Activated CD4-positive, alpha-beta T cell treated with anti-CD3 and anti-CD28 coated beads, Interleukin-10, Interleukin-2, amounts not matched to agents 100 ng/mL and 50 ng/mL, durations not matched to agents 16 hours and 8 hours (primary cell): ENCODE measurements at regions not wholly inside any gene's neighbourhood (a gene's known extent, or its start where the extent isn't known, plus 50 kb on each side); places are given as distances from the start of the nearest gene placed in this dataset.
"Not testable (repeated sequence)": the region's sequence is repeated elsewhere in the genome, so short reads cannot be mapped to it uniquely, and the experiment has no call there.

Source experiments
- DNase-seq: peaks from one replicate; pipeline ENCODE4 v3.0.0-alpha.2; 2020

DNA sequence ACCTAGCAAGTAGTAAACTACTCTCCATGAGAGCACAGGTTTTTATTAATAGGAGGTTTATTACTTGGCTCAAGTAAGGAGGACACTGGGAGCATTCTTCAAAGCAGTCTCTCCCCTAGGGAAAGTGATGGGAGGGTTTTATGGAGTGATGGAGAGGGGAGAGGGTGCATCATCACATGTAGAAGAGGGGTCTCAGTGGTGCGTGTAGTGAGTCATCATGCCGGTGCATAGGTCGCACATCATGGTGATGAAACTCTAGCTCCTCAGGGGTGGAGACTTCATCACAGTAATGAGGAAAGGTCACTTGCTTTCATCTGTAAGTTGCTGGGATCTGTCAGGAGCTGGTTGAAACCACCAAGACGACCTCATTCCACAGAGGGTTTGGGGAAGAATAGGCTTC lies 210.8 kb upstream of the UBL3 start:
- DNase-seq = no peak

DNA sequence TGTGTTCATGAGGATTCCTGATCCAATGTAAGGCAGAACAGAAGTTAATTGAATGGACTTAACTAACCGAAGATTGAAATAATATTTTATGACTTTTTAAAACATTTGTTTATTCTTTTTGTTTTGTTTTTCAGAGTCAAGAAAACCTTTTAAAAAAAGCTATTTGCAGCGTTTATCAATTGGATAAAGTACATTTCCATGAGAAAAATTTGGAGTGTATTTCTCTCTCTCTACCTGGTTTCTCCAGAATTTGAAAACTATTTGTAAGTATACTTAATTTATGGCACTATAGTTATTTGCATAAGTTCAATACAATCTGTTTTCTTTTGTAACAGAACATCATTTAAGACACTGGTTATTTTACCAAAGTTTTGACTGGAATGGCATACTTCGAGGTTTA lies 208.0 kb upstream of the UBL3 start:
- DNase-seq = no peak

DNA sequence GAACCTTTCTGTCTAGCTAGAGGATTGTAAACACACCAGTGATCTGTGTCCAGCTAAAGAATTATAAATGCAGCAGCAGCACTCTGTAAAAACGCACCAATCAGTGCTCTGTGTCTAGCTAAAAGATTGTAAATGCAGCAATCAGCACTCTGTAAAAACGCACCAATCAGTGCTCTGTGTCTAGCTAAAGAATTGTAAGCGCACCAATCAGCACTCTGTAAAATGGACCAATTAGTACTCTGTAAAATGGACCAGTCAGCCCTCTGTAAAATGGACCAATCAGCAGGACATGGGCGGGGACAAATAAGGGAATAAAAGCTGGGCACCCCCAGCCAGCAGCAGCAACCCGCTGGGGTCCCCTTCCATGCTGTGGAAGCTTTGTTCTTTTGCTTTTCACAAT lies 204.1 kb upstream of the UBL3 start:
- not testable (repeated sequence) for DNase-seq

DNA sequence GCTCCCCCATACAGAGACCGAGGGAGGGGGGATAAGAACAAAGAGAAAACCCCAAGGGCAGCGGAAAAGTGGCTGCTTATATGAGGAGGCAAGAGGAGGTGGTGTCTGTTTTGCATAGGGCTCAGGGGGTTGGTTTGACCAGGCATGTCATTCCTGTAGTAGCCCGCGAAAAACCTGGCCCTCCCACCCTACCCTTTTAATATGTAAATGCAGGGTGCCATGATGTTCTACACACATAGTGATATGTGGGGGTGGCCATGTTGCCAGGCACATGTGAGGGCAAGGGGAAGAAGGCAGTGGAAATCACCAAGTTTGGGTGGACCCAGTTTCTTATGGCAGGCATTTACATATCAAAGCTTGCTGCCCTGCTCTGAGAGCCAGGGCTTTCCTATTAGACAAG lies 203.5 kb upstream of the UBL3 start:
- no peak for DNase-seq

DNA sequence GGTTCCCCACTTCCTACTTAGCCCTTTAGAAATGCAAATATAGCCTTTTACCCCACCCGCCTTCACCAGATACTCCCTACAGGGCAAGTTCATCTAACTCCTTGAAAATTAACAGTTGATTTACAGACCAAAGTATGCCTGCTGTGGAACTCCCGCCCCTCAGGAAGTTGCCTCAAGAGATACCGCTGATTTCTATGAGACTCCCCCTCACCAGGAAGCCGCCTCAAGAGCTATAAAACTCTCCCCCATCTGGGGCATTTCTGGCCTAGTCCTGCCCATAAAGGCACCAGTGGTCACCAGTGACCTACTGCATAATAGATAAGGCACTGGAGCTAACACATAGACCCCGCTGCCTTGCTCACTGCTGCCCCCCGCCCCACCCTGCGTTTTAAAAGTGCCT lies 201.7 kb upstream of the UBL3 start:
- no peak for DNase-seq

DNA sequence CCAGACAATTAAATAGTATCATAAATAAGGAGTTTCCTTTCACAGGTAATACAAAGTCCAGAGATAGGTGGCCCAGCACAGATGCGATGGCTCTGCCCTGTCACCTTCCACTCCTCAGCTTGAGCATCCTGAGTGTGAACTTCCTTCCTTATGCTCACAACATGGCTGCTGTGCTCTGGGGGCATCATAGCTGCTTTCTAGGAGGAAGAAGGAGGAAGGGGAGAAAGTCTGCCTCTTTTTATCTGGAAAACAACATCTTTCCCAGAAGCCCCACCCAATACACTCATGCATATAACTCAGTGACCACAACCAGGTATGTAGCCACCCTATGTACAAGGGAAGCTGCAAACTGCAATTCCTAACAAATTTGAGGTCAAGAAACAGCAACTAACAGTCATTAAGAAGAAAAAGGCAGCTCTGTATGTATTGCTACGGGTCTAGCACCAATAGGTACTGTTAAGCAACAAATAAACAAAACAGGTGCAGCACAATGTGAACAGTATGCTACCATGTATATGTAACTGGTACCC lies 201.2 kb upstream of the UBL3 start:
- no peak for DNase-seq

DNA sequence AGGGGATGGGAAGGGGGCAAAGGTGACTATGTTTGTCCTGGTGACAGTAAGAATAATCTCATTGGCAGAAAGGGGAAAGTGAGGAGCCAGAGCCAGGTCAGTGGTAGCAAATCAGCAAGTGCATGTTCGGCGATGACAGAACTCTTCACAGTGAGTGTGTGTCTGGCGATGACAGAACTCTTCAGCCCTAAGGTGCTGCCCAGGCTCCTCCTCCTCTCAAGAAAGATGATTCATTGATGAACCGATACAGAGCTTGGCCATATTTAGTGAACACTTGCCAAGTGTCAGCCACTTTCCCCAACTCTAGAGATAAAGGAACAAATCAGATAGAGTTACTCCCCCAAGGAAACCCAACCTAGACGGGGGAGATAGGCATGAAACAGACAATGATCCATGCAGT lies 199.3 kb upstream of the UBL3 start:
- DNase-seq = peak; percentile 25

DNA sequence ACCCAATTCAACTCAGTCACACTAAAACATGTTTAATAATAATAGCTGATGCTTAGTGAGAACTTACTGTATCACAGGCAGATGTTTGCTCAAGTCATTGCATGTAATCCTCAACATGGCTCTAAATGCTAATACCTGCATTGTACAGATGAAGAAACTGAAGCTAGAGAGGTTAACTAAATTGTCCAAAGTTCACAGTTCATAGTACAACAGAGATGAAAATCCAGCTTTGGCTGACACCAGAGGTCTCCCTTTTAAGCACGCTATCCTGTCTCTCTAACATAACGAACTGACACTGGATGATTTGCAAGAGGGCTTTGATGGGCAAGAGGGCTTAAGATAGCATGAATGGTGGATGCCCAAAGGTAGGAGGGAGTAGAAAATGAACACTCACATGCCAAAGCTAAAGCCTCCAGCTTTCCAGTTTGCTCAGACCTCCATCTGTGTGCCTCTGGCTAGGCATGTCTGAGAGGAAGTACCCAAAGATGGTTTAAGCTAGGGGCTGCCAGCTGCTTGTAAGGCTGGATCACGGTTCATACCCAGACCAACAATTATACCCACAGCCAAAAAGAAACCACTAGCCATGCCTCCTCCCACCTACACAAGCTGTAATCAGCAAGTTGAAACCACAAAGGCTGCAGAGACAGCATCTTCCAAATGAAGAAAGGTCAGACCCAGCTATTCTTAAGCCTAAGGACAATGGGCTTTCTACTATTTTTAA lies 196.9 kb upstream of the UBL3 start:
- peak; percentile 39 for DNase-seq

DNA sequence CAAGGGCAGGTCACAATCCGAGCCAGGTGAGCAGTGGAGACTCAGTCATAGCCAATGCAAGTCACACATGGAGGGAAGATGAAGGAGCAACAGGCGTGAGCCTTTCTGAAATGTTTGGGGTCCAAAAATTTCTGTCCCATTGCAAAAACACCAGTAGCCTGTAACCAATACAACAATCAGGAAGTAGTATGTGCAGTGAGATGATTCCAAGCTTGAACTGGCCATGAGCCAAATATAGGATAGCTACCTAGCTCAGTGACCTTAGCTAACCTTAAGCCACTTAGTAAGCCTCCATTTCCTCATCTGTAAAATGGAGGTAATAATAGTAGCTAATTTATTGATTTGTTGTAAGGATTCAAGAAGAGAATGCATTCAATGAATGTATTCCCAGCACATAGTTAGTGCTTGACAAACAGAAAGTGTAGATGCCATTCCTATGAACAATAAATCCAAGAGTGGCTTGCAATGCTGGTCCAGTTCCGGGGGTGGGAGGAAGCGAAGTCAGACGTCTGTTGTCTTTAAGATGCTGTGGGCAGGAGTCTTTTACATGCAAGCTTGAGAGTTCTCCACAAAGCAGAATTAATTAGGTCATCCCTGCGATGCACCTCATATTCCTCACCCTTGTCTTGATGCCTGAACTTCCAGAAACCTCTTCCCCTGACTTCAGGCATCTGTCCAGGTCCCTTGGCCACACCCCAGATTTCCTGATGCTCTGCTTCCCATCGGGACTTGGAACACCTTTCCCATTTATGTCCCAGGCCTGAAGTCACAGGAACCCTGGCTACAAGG lies 195.7 kb upstream of the UBL3 start:
- no peak for DNase-seq

DNA sequence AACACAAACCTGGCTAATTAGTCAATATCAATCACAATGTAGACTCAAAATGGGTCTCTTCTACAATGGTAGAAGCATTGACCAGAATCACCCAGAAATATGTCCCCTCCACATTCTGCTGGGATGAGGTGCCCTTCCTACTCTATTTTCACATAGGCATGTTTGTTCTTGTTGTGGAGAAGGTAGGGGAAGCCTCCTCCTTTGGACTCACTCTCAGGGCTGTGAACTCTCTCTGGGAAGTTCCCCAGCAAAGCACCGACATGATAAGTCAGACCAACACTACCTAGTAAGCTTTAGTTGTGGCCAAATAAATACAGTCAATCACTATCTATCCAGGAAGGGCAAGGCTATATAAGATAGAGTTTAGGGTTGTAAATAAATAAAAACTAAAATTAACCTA lies 194.5 kb upstream of the UBL3 start:
- no peak for DNase-seq

DNA sequence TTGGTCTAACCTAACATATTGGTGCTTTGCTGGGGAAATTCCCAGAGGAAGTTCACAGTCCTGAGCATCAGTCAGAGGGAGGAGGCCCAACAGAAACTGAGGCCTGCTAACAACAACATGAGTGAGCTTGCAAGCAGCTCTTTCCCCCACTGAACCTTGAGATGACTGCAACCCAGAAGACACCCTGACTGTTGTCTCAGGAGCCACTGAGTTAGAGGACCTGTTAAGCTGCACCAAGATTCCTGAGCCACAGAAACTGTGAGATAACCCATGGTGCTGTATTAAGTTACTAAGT lies 193.2 kb upstream of the UBL3 start:
- no peak for DNase-seq

DNA sequence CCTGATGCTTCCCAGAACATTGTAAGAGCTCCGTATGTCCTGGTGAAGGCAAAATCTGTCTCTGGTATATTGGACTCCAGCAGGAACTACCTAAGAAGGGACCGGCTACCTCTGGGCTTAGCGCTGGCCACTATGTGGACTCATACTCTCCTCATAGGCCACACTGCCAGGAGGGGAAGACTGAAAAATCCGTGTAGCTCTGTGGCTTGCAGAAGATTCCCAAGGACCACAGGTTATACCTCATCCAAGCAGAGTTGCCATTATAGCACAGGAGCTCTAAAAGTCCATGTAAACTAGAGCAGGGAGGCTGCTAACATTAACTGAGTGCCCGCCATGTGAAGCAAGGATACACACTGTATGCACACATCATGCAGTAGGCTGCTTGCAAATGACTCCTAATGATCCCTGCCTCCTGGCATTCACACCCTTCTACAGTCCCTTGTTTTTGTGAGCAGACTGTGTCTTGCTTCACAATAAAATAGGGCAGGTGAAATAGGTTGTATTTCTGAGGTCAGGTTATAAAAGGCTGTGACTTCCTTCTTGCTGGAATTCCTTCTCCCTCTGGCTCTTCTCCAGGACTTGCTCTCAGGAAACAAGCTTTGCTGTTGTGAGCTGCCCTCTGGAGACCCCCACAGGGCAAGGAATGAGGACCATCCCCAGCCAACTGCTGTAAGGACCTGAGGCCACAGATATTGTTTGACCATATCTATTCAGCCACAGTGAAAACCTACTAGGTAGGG lies 192.6 kb upstream of the UBL3 start:
- no peak for DNase-seq

DNA sequence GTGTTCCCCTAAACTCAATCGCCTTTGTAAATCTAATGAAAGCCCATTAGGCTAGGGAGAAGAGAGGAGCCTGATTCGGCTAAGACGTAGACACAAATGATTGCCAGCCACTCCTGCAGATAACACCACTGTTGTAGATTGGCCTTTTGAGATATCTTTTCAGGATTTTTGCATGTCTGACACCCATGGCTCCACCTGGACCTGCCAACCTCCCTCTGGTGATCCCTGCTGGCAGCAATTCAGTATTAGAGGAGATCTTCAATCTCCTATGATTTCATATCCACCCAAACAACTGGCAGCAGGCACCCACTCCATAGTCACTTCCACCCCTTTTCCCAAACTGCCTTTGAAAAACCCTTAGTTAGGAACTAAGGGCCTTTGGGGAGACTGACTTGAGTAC lies 191.9 kb upstream of the UBL3 start:
- no peak for DNase-seq

DNA sequence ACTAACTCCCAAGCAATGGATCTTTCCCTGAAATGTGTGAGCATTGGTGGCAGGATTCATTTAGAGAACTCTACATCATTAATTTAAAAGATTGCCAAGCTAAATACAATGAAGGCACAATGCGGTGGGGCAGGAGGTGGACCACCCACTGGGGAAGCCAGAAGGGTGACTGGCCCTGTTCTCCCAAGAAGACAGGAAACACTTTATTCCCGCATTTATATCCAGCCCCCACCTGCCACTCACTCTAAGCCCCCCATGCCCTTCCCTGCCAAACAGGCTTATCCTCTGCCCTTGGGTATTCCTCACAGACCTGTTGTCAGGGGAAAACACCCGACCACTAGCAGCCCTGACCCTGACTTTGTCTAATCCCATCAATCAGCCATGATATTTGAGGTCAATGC lies 189.1 kb upstream of the UBL3 start:
- no peak for DNase-seq

DNA sequence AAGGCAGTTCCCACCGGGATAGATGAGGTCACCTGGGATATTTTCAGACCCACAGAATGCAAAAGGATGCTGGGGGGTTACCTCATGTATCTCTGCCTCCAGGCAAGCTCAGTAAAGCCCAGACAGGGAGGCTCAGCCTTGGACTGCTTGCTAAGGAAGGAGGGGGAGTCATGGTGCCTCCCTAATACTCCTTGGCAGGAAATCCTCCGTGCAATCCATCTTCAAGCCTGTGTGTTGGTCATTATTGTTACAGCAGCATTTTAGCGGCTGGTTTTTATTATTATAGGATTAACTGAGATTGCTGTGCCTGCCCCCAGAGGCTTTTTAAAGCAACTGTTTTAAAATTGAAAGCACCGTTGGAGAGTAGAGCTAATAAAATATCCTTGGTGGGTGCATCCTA lies 188.5 kb upstream of the UBL3 start:
- no peak for DNase-seq

DNA sequence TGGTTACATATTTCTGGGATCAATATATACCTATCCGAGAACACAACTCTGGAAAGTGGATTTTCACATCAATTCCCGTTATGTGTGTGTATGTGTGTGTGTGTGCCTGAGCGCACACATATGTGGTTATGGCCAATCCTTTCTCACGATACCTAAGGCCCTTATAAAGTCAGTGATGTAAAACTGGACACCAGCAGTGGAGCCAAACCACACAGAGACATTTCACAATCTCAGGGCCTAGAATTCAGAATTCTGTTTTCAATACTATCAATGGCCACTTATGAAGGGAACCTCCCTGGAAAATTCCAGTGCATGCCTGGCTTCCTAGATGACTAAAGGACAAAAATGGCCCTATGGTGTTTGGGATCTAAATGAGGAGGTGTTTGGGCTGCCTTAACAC lies 187.3 kb upstream of the UBL3 start:
- no peak for DNase-seq

DNA sequence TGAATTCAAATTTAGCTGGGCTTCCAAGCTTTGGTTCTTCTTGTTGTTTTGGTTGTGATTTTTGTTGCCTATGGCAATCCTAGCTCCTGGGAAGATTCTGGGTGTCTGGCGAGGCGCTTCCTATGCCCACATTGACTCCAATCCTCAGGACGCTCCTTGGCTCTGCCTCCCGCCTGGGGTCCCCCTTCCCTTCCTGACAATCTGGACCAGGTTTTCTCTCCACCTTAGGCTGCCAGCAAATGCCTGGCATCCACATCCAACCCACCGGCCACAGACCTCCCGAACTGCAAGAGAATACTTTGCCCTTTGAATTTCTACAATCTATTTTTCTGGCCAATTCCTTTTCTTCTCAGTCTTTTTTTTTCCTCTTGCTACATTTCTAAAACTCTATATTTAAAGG lies 186.9 kb upstream of the UBL3 start:
- no peak for DNase-seq

DNA sequence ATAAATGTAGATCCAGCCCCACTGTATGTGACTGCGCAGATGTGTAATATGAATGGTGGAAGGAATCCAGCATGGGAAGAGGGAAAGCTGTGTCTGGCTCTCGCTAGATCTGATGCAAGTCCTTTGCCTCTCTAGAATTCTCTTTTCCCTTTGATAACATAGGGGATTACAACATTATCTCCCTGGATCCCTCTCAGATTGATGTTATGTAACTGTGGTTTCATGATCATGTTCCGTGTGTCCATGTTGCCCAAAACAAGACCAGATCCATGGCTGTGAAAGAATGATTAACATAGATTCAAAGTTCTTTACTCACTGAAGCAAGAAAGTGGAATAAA lies 184.0 kb upstream of the UBL3 start:
- DNase-seq = no peak

DNA sequence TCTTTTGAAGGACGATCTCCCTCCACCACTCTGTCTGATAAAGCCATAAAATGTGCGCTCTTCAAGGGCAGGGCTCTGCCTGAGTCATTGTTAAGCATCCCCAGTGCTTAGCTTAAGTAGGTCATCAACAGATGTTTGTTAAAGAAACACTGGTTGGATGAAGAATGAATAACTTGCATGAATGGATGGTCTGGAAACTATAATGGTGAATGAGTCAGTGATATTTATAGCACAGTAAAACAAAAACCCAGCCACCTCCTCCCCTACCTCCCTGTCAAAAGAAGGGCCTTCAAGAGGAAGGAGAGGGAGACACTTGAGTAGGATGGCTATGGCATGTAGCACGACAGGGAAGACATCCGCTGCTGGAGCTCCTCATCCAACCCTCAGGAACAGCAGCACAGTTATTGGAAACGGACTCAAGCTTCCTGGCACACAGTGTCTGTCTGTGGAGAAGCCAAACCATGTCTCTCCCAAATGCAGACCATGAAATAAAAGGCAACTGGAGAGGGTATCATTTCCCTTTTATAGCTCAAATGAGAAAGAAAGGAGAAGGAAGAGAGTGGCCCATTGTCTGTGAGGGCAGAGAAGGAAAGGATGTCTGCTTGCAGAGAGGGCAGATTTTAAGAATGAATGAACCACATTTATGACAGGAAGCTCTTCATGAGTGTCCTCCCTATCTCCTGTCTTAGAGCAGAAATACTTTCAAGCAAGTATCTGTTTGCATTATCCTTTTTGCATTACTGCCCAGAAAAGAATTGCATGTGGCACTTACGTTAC lies 183.5 kb upstream of the UBL3 start:
- no peak for DNase-seq

DNA sequence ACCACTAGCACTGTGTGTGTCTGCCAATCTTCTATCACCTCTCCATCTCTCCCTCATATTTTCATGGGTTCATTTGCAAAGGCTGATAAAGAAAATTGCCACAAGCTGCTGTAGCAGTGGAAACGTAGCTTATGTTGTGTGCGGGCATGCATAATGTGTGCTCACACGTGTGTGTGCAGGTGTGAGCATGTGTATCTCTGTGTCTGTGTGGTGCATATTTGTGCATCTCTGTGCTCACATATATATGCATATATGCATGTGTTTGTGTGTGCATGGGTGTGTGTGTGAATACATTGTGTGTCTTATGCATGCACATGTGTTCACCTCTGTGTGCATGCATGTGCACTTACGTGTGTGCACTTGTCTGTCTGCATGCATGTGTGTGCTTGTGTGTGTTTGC lies 181.8 kb upstream of the UBL3 start:
- DNase-seq = no peak

DNA sequence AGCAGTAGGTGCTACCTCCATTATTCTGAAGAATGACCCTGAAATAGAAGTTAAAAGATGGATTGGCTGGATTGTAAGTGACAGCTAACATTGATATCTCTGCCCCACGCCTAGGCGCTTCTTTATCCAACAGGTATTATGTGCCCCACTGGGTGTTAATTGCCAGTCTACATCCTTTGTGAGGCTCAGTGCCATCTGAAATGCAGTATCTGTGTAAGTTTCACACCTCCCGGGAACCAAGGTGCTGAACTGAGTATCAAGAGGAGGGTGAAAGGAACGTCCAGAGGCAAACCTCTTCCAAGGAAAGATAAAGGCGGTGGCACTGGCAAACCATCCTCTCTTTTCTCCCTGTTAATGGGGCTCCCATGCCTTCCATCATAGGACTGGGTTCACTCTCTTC lies 181.1 kb upstream of the UBL3 start:
- DNase-seq = no peak

DNA sequence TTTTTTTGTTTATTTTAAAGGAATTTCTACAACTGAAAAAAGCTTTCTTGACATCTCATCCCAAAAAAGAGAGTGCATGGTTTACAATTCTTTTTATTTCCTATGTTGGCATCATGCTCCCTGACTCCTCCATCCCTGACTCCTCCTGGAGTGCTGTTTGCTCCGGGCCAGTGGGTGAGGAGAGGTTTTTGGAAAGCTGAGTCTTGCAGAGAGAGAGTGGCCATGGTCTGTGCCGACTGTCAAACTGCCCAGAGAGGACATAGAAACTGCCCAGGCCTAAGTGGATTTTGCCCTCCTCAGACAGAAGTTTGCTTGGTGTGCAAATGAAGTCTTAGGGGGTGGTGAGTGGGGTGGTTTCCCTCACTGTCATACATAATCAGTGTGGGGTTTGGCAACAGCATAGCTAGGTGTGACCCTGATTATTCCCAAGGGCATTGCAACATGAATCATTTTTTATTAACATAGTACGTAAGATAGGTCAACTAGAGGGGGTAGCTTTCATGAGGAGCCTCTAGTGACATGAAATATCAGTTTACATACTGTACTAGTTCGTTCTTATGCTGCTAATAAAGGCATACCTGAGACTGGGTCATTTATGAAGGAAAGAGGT lies 179.8 kb upstream of the UBL3 start:
- no peak for DNase-seq
